ENCODE measurements at regions not wholly inside any gene's neighbourhood (a gene's known extent, or its start where the extent isn't known, plus 50 kb on each side); places are given as distances from the start of the nearest gene placed in this dataset.

- no peak for TF ChIP-seq CTCF (IDR thresholded peaks at IDR 0.05; ENCODE audit: extremely low read depth in 1 of 2, insufficient read depth in 1 of 2, low read depth in 1 of 2, low read length in 2 of 2)
- TF ChIP-seq JUN (IDR thresholded peaks at IDR 0.05; ENCODE audit: borderline replicate concordance, insufficient read depth, insufficient read length, low read depth), result no peak
- TF ChIP-seq MYC (IDR thresholded peaks at IDR 0.05; ENCODE audit: low read depth, low read length), result no peak
- no peak for TF ChIP-seq POLR2A (IDR thresholded peaks at IDR 0.05; ENCODE audit: low read depth, low read length)
- TF ChIP-seq POLR2AphosphoS5 (IDR thresholded peaks at IDR 0.05; ENCODE audit: insufficient read depth, low read depth, low read length), result no peak
- TF ChIP-seq GATA2 (IDR thresholded peaks at IDR 0.05; ENCODE audit: insufficient read depth, insufficient read length, low read depth, low read length), result no peak
- no peak for TF ChIP-seq EZH2 (IDR thresholded peaks at IDR 0.05; ENCODE audit: borderline replicate concordance, low read depth, low read length, severe bottlenecking)
- TF ChIP-seq FOS (IDR thresholded peaks at IDR 0.05; ENCODE audit: borderline replicate concordance, insufficient read depth, low read length), result no peak
- TF ChIP-seq MAX (IDR thresholded peaks at IDR 0.05; ENCODE audit: insufficient read depth, insufficient read length), result no peak
Measured at GRCh38 chr2:30078521-30078920, 68.3 kb upstream of the YPEL5 start.

All from endothelial cell of umbilical vein (primary cell).